Liver (tissue), 3 donors: ENCODE measurements at regions not wholly inside any gene's neighbourhood (a gene's known extent, or its start where the extent isn't known, plus 50 kb on each side); places are given as distances from the start of the nearest gene placed in this dataset.

ENCODE experiments used
- ATF3 ChIP-seq: IDR thresholded peaks from 2 replicates; pipeline ENCODE4 v1.6.1; 2016; ENCODE audit warnings: antibody characterized with exemption
- CTCF ChIP-seq: fragments of 150-350 bp; IDR thresholded peaks from 2 replicates; pipeline ENCODE4 v1.5.1; 2017; ENCODE audit warnings: improper control_type of control experiment, low read depth, low read length; ENCODE audit not compliant: missing input control
- EGR1 ChIP-seq, 2 donors: IDR thresholded peaks; 2 replicates each; pipeline ENCODE4 v1.6.1; 2016 to 2018; ENCODE audit warnings: antibody characterized with exemption in 2 of 2, low read depth in 2 of 2
- FOXA1 ChIP-seq: IDR thresholded peaks from 2 replicates; pipeline ENCODE4 v1.6.1; 2016; ENCODE audit warnings: antibody characterized with exemption
- HNF4A ChIP-seq, 2 donors: conservative IDR thresholded peaks; 2 replicates each; pipeline ENCODE4 v1.6.1; 2016; ENCODE audit warnings: antibody characterized with exemption in 2 of 2, mild to moderate bottlenecking in 2 of 2
- MAX ChIP-seq: IDR thresholded peaks from 2 replicates; pipeline ENCODE4 v1.6.1; 2016; ENCODE audit warnings: antibody characterized with exemption
- NR2F2 ChIP-seq: IDR thresholded peaks from 2 replicates; pipeline ENCODE4 v1.6.1; 2016; ENCODE audit warnings: antibody characterized with exemption
- RAD21 ChIP-seq, 2 donors: IDR thresholded peaks; 2 replicates each; pipeline ENCODE4 v1.6.1; 2016; ENCODE audit warnings: antibody characterized with exemption in 2 of 2, mild to moderate bottlenecking in 2 of 2
- REST ChIP-seq: IDR thresholded peaks from 2 replicates; pipeline ENCODE4 v1.6.1; 2016; ENCODE audit warnings: antibody characterized with exemption, mild to moderate bottlenecking
- TAF1 ChIP-seq: conservative IDR thresholded peaks from 2 replicates; pipeline ENCODE4 v1.6.1; 2016; ENCODE audit warnings: antibody characterized with exemption, mild to moderate bottlenecking
- YY1 ChIP-seq: IDR thresholded peaks from 2 replicates; pipeline ENCODE4 v1.6.1; 2016; ENCODE audit warnings: antibody characterized with exemption, mild to moderate bottlenecking
- ZBTB33 ChIP-seq: IDR thresholded peaks from 2 replicates; pipeline ENCODE4 v1.6.1; 2016; ENCODE audit warnings: antibody characterized with exemption
- donor health status: healthy.
- donor health status: healthy.

- TF ChIP-seq YY1 (no peak), CTCF (no peak), RAD21 (IDR thresholded peaks at IDR 0.05) (no peak), REST (no peak), ATF3 (no peak), FOXA1 (no peak), EGR1 (IDR thresholded peaks at IDR 0.05; ENCODE audit: low read depth in 2 of 2) (no peak), NR2F2 (no peak), MAX (no peak), ZBTB33 (no peak), HNF4A (conservative IDR thresholded peaks at IDR 0.05) (no peak), TAF1 (no peak)
These were observed 344.1 kb upstream of the FANCL start for GRCh38 chr2:58585233-58585632.
